ENCODE measurements at regions not wholly inside any gene's neighbourhood (a gene's known extent, or its start where the extent isn't known, plus 50 kb on each side); places are given as distances from the start of the nearest gene placed in this dataset.

DNA sequence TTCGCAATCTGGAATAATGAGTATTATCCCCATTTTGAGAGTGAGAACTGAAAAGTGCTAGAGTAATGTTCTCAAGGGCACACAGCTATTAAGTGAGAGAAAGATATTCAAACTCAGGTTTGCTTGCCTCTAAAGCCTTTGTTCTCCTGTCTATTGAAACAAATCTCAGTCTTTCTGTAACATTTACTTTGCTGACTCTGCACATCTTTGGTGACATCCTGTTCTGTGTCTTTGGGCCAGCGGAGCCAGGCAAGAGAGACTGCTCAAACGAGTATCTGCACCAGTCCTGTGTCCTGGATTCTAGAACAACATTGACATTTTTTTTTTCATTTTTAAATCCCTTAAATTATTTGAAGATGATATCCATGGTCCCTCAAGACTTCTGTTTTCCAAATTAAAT is 1539.2 kb upstream of the PIK3C3 start:
- Mint-ChIP-seq H3K4me1 (peaks cover 27% of the 10 kb centered on the region), H3K27me3 (ENCODE audit: insufficient read depth, low read depth) (no peaks in the 10 kb centered on the region), H3K9me3 (no peaks in the 10 kb centered on the region), H3K36me3 (no peaks in the 10 kb centered on the region), H3K27ac (no peak overlapping the region), H3K4me3 (no peak overlapping the region)
- H2AFZ ChIP-seq (replicated peaks) = no peak overlapping the region
- no peaks in the 10 kb centered on the region for H3K79me2 ChIP-seq (ENCODE audit: low read depth)
- no peak overlapping the region for H3K4me2 ChIP-seq
- no peak overlapping the region for H3K4me3 ChIP-seq
- no peaks in the 10 kb centered on the region for H3K27me3 ChIP-seq
- no peak overlapping the region for H3K27ac ChIP-seq
- no peaks in the 10 kb centered on the region for H3K9me3 ChIP-seq (ENCODE audit: low read depth)
- H3F3A ChIP-seq (ENCODE audit: low read depth) = no peaks in the 10 kb centered on the region
- no peak overlapping the region for H3K9ac ChIP-seq
- TF ChIP-seq EZH2 (IDR thresholded peaks at IDR 0.05) (no peak), CTCF (IDR thresholded peaks at IDR 0.05) (no peak), EZH2phosphoT487 (IDR thresholded peaks at IDR 0.05) (no peak)
- no peaks in the 10 kb centered on the region for H4K20me1 ChIP-seq (ENCODE audit: low read depth)
- no peaks in the 10 kb centered on the region for H3K4me1 ChIP-seq
- DNase-seq (ENCODE audit: low spot score) = no peak
- H3K36me3 ChIP-seq = no peaks in the 10 kb centered on the region

GRCh38 chr18:40415176-40415791 is 1539.8 kb upstream of the PIK3C3 start:
- peaks cover 27% of the 10 kb centered on the region for H3K4me1 Mint-ChIP-seq
- no peaks in the 10 kb centered on the region for H4K20me1 ChIP-seq (ENCODE audit: low read depth)
- H3K27ac Mint-ChIP-seq = no peak overlapping the region
- no peaks in the 10 kb centered on the region for H3F3A ChIP-seq (ENCODE audit: low read depth)
- no peak overlapping the region for H3K9ac ChIP-seq
- H3K36me3 ChIP-seq = no peaks in the 10 kb centered on the region
- peaks cover 2% of the 10 kb centered on the region for H3K36me3 Mint-ChIP-seq
- TF ChIP-seq CTCF (IDR thresholded peaks at IDR 0.05) (no peak), EZH2 (IDR thresholded peaks at IDR 0.05) (no peak), EZH2phosphoT487 (IDR thresholded peaks at IDR 0.05) (no peak)
- H3K9me3 Mint-ChIP-seq = no peaks in the 10 kb centered on the region
- H3K4me1 ChIP-seq = no peaks in the 10 kb centered on the region
- H2AFZ ChIP-seq (replicated peaks) = no peak overlapping the region
- DNase-seq (ENCODE audit: low spot score) = no peak
- no peaks in the 10 kb centered on the region for H3K27me3 ChIP-seq
- no peaks in the 10 kb centered on the region for H3K27me3 Mint-ChIP-seq (ENCODE audit: insufficient read depth, low read depth)
- H3K4me3 Mint-ChIP-seq = no peak overlapping the region
- H3K27ac ChIP-seq = no peak overlapping the region
- H3K79me2 ChIP-seq (ENCODE audit: low read depth) = no peaks in the 10 kb centered on the region
- H3K4me3 ChIP-seq = no peak overlapping the region
- H3K9me3 ChIP-seq (ENCODE audit: low read depth) = no peaks in the 10 kb centered on the region
- H3K4me2 ChIP-seq = no peak overlapping the region

- Mint-ChIP-seq H3K4me3 (no peak overlapping the region), H3K27me3 (ENCODE audit: insufficient read depth, low read depth) (no peaks in the 10 kb centered on the region), H3K9me3 (no peaks in the 10 kb centered on the region), H3K27ac (peak overlapping the region; percentile 31), H3K36me3 (peaks cover 3% of the 10 kb centered on the region), H3K4me1 (peaks cover 27% of the 10 kb centered on the region)
- Histone ChIP-seq H2AFZ (replicated peaks) (no peak overlapping the region), H3K79me2 (ENCODE audit: low read depth) (no peaks in the 10 kb centered on the region), H3K4me2 (no peak overlapping the region), H4K20me1 (ENCODE audit: low read depth) (no peaks in the 10 kb centered on the region), H3K27me3 (no peaks in the 10 kb centered on the region), H3K9ac (no peak overlapping the region), H3F3A (ENCODE audit: low read depth) (no peaks in the 10 kb centered on the region), H3K9me3 (ENCODE audit: low read depth) (no peaks in the 10 kb centered on the region), H3K4me1 (no peaks in the 10 kb centered on the region), H3K36me3 (no peaks in the 10 kb centered on the region), H3K27ac (no peak overlapping the region), H3K4me3 (no peak overlapping the region)
- TF ChIP-seq EZH2 (IDR thresholded peaks at IDR 0.05) (no peak), EZH2phosphoT487 (IDR thresholded peaks at IDR 0.05) (no peak), CTCF (IDR thresholded peaks at IDR 0.05) (no peak)
- no peak for DNase-seq (ENCODE audit: low spot score)
These were observed 1540.8 kb upstream of the PIK3C3 start for GRCh38 chr18:40414155-40414754.
